NCI-H526 (cell line): ENCODE measurements at regions not wholly inside any gene's neighbourhood (a gene's known extent, or its start where the extent isn't known, plus 50 kb on each side); places are given as distances from the start of the nearest gene placed in this dataset.
"Not testable (repeated sequence)": the region's sequence is repeated elsewhere in the genome, so short reads cannot be mapped to it uniquely, and the experiment has no call there.

Experiments
- DNase-seq, 2 experiments: peaks; one replicate each; lab custom pipeline; 2025; lab: John Stamatoyannopoulos, UW

GRCh38 chr11:39674761-39675160 is 1784.7 kb downstream of the LRRC4C start:
- no peak for DNase-seq

GRCh38 chr11:39674024-39674423 is 1785.4 kb downstream of the LRRC4C start:
- DNase-seq: no peak

- no peak for DNase-seq
Measured at GRCh38 chr11:39668640-39669039, 1790.8 kb downstream of the LRRC4C start.

GRCh38 chr11:39664023-39664422 is 1795.4 kb downstream of the LRRC4C start:
- DNase-seq: no peak

GRCh38 chr11:39661890-39662289 is 1797.6 kb downstream of the LRRC4C start:
- no peak for DNase-seq

GRCh38 chr11:39651857-39652461 is 1807.5 kb downstream of the LRRC4C start:
- no peak for DNase-seq

- no peak for DNase-seq
Measured at GRCh38 chr11:39641751-39642150, 1817.7 kb downstream of the LRRC4C start.

GRCh38 chr11:39630365-39630764 is 1829.1 kb downstream of the LRRC4C start:
- DNase-seq: peak in 1 of 2 experiments; percentile 0

- no peak for DNase-seq
Measured at GRCh38 chr11:39628311-39628710, 1831.1 kb downstream of the LRRC4C start.

GRCh38 chr11:39620309-39620708 is 1839.1 kb downstream of the LRRC4C start:
- DNase-seq: not testable (repeated sequence)

GRCh38 chr11:39617971-39618370 is 1841.5 kb downstream of the LRRC4C start:
- no peak for DNase-seq

GRCh38 chr11:39589391-39589790 is 1870.1 kb downstream of the LRRC4C start:
- no peak for DNase-seq

- no peak for DNase-seq
Measured at GRCh38 chr11:39586036-39586435, 1873.4 kb downstream of the LRRC4C start.

GRCh38 chr11:39571081-39571480 is 1888.4 kb downstream of the LRRC4C start:
- no peak for DNase-seq

- no peak for DNase-seq
Measured at GRCh38 chr11:39570526-39570925, 1888.9 kb downstream of the LRRC4C start.

- DNase-seq: no peak
Measured at GRCh38 chr11:39569789-39570188, 1889.7 kb downstream of the LRRC4C start.

- no peak for DNase-seq
Measured at GRCh38 chr11:39542460-39542859, 1917.0 kb downstream of the LRRC4C start.

GRCh38 chr11:39541945-39542351 is 1917.5 kb downstream of the LRRC4C start:
- no peak for DNase-seq

GRCh38 chr11:39536323-39536722 is 1923.1 kb downstream of the LRRC4C start:
- DNase-seq: not testable (repeated sequence)
